OCI-LY7 (cell line): ENCODE measurements at regions not wholly inside any gene's neighbourhood (a gene's known extent, or its start where the extent isn't known, plus 50 kb on each side); places are given as distances from the start of the nearest gene placed in this dataset.

Source experiments
- CTCF ChIP-seq: fragments of 200-600 bp; sonication (generic); conservative IDR thresholded peaks from 2 replicates; pipeline ENCODE4 v1.5.1; 2014; ENCODE audit warnings: mild to moderate bottlenecking, antibody characterized with exemption, low read length, moderate library complexity, mixed read lengths
- EZH2phosphoT487 ChIP-seq: fragments of 200-600 bp; sonication (generic); IDR thresholded peaks from 2 replicates; pipeline ENCODE4 v1.6.1; 2018; ENCODE audit warnings: low read depth, borderline replicate concordance, mild to moderate bottlenecking, mixed run types, antibody characterized with exemption, low read length, moderate library complexity, mixed read lengths

GRCh38 chr6:51323056-51323455, 504.4 kb downstream of the TFAP2B start:
- TF ChIP-seq CTCF = no peak
- no peak for TF ChIP-seq EZH2phosphoT487
